ENCODE measurements at regions not wholly inside any gene's neighbourhood (a gene's known extent, or its start where the extent isn't known, plus 50 kb on each side); places are given as distances from the start of the nearest gene placed in this dataset.

- Histone ChIP-seq H3K9me3 (no peaks in the 10 kb centered on the region), H3K27ac (no peak overlapping the region), H3K36me3 (no peaks in the 10 kb centered on the region), H3K4me1 (no peaks in the 10 kb centered on the region), H3K27me3 (peaks cover 64% of the 10 kb centered on the region), H3K4me3 (no peak overlapping the region)
- TF ChIP-seq CTCF (IDR thresholded peaks at IDR 0.05), result no peak
- no peak for TF ChIP-seq POLR2AphosphoS5 (IDR thresholded peaks at IDR 0.05)
- TF ChIP-seq EP300 (IDR thresholded peaks at IDR 0.05), result no peak
- WGBS, 2 donors (ENCODE audit: low coverage in 1 of 2), result 83% methylated on average over 1 of the region's 3 CpGs; no CpG with 5 or more reads in 1 of the 2 donors
- no peak for ATAC-seq
These were observed 261.5 kb upstream of the RPL38 start for GRCh38 chr17:73941919-73942530.

GRCh38 chr17:73942703-73943415 lies 260.6 kb upstream of the RPL38 start:
- Histone ChIP-seq H3K9me3 (peaks cover 0 to 6% (median 0%) of the 10 kb centered on the region in 3 donors), H3K27ac (no peak overlapping the region), H3K4me3 (no peak overlapping the region), H3K27me3 (peaks cover 65% of the 10 kb centered on the region), H3K36me3 (no peaks in the 10 kb centered on the region), H3K4me1 (no peaks in the 10 kb centered on the region)
- no peak for ATAC-seq
- TF ChIP-seq POLR2A (IDR thresholded peaks at IDR 0.05) (no peak), POLR2AphosphoS5 (IDR thresholded peaks at IDR 0.05) (no peak), CTCF (IDR thresholded peaks at IDR 0.05) (no peak), EP300 (IDR thresholded peaks at IDR 0.05) (no peak)
- 80% methylated on average over 2 of the region's 7 CpGs for WGBS, 2 donors (ENCODE audit: low coverage in 1 of 2)

GRCh38 chr17:73943416-73944110 lies 259.9 kb upstream of the RPL38 start:
- no peaks in the 10 kb centered on the region for H3K4me1 ChIP-seq
- no peak overlapping the region for H3K27ac ChIP-seq
- TF ChIP-seq EP300 (IDR thresholded peaks at IDR 0.05) (no peak), POLR2AphosphoS5 (IDR thresholded peaks at IDR 0.05) (no peak), CTCF (IDR thresholded peaks at IDR 0.05) (no peak), POLR2A (IDR thresholded peaks at IDR 0.05) (no peak)
- no peak overlapping the region for H3K4me3 ChIP-seq
- H3K36me3 ChIP-seq, result no peaks in the 10 kb centered on the region
- no peak for ATAC-seq
- WGBS, 2 donors (ENCODE audit: low coverage in 1 of 2), result no CpG with 5 or more reads among the region's 7 CpGs
- H3K27me3 ChIP-seq, result peaks cover 72% of the 10 kb centered on the region
- peaks cover 0 to 13% (median 0%) of the 10 kb centered on the region in 3 donors for H3K9me3 ChIP-seq

GRCh38 chr17:73944366-73944765 lies 259.1 kb upstream of the RPL38 start:
- TF ChIP-seq POLR2A (IDR thresholded peaks at IDR 0.05) (no peak), POLR2AphosphoS5 (IDR thresholded peaks at IDR 0.05) (no peak), EP300 (IDR thresholded peaks at IDR 0.05) (no peak), CTCF (IDR thresholded peaks at IDR 0.05) (no peak)

More at GRCh38 chr17:73944366-73944765, 259.1 kb upstream of the RPL38 start:
- no peak for ATAC-seq
- Histone ChIP-seq H3K27me3 (peaks cover 78% of the 10 kb centered on the region), H3K9me3 (peaks cover 0 to 15% (median 0%) of the 10 kb centered on the region in 3 donors), H3K36me3 (no peaks in the 10 kb centered on the region), H3K4me1 (no peaks in the 10 kb centered on the region), H3K4me3 (no peak overlapping the region), H3K27ac (no peak overlapping the region)
- 78 to 85% methylated on average over 3 to 5 of the region's 5 CpGs for WGBS, 2 donors (ENCODE audit: low coverage in 1 of 2)
